ENCODE measurements at regions not wholly inside any gene's neighbourhood (a gene's known extent, or its start where the extent isn't known, plus 50 kb on each side); places are given as distances from the start of the nearest gene placed in this dataset.

GRCh38 chr14:105776924-105777323, 250.5 kb downstream of the TMEM121 start:
- no peak for DNase-seq (ENCODE audit: low read depth)

DNA sequence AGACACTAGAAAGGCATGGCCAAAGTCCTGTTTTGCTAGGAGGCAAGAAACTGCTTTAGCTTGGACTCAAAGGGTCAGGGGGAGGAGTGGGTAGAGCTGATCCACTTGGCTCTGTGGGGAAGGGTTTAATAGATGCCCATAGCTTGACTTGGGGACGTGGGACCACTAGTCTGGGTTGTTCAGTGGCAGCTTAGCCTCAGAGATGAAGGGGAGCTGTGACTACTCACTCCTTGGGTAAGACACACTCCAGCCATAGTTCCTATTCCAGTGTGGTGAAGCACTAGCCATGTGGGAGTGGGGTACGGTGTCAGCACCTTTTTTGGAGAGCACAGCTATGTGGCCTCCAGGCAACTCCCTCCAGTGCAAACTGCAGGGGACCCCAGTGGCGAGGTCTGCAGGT, 257.3 kb downstream of the TMEM121 start:
- no peak for DNase-seq (ENCODE audit: low read depth)

DNA sequence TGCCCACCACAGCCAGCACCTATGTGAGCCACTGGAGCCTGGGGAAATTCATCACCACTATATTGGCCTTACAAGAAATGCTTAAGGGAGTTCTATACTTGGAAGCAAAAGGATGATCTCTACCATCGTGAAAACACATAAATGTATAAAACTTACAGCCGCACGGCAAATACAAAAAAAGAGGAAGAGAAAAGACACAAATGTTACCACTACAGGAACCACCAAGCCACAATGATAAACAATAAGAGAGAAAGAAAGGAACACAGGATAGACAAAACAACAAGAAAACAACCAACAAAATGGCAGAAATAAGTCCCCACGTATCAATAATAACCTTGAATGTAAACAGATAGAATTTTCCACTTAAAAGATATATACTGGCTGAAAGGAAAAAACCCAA, 267.5 kb downstream of the TMEM121 start:
- no peak for DNase-seq (ENCODE audit: low read depth)

DNA sequence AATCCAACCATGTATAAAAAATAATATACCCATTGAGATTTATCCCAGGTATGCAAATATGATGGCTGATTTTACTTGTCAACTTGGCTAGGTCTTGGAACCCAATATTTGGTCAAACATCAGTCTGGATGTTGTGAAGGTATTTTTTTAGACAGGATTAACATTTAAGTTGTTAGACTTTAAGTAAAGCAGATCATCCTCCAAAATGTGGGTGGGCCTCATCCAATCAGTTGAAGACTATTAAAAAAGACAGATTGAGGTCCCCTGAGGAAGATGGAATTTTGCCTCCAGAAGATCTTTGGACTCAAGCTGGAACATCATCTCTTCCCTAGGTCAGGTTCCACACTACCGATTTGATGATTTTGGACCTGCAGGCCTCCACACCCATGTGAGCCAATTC, 271.2 kb downstream of the TMEM121 start:
- DNase-seq (ENCODE audit: low read depth): no peak

DNA sequence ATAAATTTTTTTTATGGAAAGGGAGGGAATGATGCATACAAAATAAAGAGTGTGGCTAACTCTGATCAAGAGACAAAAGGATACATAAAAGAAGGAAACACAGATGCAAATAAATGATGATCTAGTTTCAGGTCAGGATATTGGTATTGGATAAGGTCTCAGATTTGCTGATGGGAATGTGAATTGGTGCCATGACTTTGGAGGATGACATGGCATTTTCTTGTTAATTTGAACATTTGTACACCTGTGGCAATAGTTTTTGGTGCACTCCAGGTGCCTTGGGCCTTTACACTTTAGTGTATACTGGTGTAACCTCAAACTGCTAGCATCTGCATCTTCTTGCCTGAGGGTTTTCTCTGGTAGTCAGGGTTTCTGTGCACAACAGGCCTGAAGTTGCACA, 279.3 kb downstream of the TMEM121 start:
- no peak for DNase-seq (ENCODE audit: low read depth)

DNA sequence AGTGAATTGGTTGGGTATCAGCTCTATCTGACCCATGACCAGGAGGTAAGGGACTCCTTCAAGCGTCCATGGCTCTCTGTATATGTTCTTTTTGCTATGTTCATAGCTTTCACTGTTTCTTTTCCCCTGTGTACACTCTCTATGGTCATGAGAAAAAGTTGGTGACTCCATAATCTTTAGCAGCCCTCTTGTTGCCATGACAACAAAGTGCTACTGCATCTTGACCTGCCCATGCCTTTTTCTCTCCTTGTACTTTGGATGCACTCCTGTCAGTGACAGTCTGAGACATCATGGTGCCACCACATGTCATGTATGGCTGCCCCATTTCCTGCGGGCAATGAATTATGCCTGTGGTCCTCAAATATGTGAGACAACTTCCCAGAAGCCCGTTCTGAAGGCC, 280.2 kb downstream of the TMEM121 start:
- DNase-seq (ENCODE audit: low read depth): no peak

DNA sequence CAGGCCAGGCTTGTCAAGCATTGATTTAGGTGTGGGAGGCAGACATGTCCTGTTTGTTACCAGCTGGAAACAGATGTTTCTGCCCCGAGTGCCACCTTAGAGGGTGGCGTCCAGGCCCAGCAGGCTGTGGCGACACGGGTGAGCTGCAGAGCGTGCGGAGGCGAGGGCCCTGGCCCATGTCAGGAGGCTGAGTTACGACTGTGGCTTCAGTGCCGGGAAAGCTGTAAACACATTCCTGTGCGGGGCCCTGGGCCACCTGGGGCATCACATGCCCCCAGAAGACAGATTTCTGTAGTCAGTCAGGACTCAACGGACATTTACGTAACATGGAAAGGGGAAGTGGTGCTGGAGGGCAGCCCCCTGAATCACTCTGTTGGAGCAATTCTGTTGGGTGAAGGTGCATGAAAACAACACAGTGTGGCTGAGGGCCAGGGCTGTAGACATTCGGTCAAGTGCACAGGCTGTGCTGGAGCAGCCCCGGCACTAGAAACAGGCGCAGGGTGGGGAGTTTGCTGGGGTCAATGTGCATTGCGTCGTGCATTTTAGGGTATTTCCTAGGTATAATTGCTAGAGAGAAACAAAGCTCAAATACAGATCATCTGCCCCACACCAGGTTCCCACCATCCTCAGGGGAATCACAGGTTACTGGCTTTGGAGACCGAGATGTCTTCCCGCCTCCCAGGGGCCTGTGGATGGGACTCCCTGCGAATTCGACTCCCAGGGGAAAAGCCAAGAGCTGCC, 291.8 kb downstream of the TMEM121 start:
- DNase-seq (ENCODE audit: low read depth): no peak

GRCh38 chr14:105818712-105819005, 292.3 kb downstream of the TMEM121 start:
- DNase-seq (ENCODE audit: low read depth): no peak

GRCh38 chr14:105830171-105830570, 303.8 kb downstream of the TMEM121 start:
- no peak for DNase-seq (ENCODE audit: low read depth)

- no peak for DNase-seq (ENCODE audit: low read depth)
These were observed 309.8 kb downstream of the TMEM121 start for GRCh38 chr14:105836160-105836559.

DNA sequence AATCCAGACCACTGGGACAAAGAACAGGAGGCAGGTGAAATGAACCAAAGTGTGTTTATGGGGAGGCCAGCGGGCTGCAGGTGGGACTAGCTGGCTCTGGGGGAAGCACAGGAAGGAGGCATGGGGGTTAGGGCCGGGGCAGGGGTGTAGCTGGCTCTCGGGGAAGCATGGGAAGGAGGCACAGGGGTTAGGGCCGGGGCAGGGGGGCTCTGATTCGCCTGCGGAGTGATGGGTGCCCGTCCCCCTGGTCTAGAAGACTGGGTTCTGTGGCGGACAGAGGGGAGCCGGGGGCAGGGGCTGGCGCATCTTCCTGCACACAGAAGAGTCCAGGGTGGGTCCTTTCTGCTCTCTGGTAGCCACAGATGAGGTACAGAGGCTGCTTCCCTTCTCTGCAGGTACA, 310.3 kb downstream of the TMEM121 start:
- no peak for DNase-seq (ENCODE audit: low read depth)

GRCh38 chr14:105837349-105838063, 311.1 kb downstream of the TMEM121 start:
- no peak for DNase-seq (ENCODE audit: low read depth)

DNA sequence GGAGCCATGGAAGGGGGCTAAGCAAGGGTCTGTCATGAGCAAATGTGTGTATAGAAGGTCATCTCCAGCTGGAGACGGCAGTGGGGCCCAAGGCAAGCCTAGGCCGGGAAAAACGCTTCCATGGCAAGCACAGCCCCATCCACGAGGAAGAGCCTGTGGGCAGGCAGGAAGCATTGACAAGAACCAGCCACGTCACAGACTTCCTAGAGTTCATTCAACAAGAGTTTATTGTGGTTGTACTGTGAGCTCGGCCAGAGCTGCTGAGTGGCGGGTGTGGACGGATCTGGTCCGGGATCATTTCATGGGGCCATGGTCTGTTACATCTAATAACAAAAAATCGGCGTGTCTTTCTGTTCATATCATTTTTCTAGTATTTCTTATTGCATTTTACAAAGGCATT, 311.7 kb downstream of the TMEM121 start:
- DNase-seq (ENCODE audit: low read depth): no peak

GRCh38 chr14:105838591-105839424, 312.4 kb downstream of the TMEM121 start:
- no peak for DNase-seq (ENCODE audit: low read depth)

DNA sequence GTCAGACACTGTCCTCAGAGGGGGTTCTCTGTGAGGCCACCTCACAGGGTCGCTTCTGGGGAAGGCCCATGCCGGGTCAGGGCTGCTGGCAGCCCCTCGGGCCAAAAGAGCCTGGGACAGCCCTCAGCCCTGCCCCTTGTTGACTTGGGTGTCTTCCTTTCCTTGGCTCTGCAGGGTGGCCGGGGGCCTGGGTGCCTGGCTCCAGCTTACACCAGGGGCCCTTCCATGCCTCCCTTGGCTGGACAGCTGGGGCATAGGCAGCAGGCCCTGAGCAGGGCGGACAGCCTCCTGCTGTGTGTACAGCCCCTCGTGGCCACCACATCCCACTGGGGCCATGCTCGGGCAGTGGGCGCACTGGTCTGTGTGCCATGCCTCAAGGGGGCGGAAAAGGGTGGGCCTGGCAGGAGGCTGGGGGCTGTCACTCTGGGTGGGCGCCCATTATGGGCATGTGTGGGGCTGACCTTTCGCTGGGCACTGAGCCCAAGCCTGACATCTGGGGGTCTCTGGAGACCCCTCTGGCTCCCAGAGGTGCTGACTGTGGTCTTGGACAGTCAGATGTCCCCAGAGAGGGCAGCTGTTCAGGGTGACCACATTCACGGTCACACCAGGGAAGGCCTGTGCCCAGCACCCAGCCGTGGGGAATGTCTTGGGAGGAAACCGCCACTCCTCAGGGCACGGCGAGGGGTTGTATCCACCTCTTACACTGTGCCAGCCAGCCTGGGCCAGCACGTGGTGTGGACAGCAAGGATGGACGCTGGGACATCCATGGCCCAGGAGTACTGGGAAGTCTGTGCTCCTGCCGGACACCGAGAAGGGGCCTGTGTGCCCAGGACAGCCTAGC, 313.3 kb downstream of the TMEM121 start:
- DNase-seq (ENCODE audit: low read depth): no peak

GRCh38 chr14:105840266-105841021, 314.1 kb downstream of the TMEM121 start:
- DNase-seq (ENCODE audit: low read depth): no peak

DNA sequence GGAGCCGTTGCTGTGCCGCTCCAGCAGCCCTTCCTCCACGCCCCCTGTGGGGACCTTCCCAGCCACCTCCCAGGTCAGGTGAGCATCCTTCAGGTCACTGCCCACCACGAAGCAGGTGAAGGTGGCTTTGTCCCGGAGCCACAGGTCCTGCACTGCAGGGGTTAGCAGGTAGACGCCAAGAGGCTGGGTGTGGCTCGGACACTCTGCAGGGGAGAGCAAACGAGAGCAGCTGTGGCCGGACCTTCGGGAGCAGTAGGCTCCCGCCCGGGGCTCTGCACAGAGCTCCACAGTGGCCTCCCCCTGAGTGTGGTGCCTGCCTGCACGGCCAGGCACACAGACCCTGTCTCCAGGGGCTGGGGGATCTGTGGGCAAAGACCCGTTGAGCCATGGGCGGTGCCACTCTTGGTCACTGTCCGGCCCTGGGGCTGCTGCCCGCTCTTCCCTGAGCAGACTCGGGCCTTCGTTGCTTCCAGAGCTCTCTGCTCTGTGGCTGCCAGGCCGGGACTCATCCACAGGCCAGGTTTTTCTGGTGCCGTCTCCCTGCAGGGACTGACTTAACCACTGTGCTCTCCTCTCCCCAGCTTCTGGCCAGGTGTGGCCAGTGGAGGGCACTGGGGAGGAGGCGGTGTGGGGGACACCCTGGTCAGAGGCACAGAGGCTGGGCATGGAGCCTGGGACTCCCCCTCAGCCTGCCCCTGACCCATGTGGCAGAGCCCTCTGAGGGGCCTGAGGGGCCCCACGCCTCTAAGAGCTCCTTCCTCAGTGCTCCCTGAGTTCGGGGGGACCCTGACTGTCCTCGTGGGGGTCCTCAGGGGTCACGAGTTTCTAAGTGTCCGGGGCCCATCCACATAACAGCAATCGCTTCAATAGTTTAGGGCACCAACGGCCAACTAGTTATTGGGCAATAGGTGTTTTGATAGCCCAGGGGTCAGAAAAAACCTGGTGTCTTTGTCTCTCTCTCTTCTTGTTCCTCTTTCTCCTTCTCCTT, 314.9 kb downstream of the TMEM121 start:
- DNase-seq (ENCODE audit: low read depth): no peak

DNA sequence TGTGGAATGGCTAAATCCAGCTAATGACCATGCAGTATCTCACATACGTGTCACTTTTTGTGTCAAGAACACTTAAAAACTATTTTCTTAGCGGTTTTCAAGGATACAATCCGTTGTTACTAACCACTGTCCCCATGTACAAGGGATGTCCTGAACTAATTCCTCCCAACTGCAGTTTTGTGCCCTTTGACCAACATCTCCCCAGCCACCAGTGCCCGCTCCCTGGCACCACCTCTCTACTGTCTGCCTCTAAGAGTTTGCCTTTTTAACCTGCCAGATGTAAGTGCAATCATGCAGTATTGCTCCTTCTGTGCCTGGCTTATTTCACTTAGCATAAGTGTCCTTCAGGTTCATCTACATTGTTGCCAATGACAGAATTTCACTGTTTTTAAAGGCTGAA, 315.7 kb downstream of the TMEM121 start:
- DNase-seq (ENCODE audit: low read depth): no peak

GRCh38 chr14:105843444-105844046, 317.2 kb downstream of the TMEM121 start:
- no peak for DNase-seq (ENCODE audit: low read depth)
